ENCODE measurements at regions not wholly inside any gene's neighbourhood (a gene's known extent, or its start where the extent isn't known, plus 50 kb on each side); places are given as distances from the start of the nearest gene placed in this dataset.

DNA sequence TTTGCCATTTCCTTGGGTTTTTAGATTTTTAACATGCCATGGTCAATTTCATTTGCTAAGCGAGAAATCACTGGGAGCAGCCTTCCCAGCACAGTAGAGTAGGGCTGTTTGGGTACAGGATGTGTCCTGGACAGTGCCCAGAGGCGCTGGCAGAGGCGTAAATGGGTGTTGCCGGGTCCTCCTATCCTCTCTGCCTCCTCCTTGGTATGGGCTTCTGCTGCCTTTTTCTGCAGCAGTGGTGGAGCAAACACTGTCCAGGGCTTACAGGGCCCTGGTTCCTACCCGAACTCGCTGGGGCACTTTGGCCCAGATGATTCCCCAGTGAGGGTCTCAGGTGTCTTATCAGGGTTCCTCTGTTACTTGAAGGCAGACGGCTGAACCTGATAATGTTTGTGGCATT is 298.3 kb downstream of the RPS24 start:
- TF ChIP-seq, protein P1, sequence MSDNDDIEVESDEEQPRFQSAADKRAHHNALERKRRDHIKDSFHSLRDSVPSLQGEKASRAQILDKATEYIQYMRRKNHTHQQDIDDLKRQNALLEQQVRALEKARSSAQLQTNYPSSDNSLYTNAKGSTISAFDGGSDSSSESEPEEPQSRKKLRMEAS (IDR thresholded peaks at IDR 0.05): no peak
- TF ChIP-seq FOXM1 (IDR thresholded peaks at IDR 0.05; ENCODE audit: borderline replicate concordance, low read depth) (no peak), EGR1 (IDR thresholded peaks at IDR 0.05) (no peak), YY1 (IDR thresholded peaks at IDR 0.05; ENCODE audit: low read depth) (no peak)

DNA sequence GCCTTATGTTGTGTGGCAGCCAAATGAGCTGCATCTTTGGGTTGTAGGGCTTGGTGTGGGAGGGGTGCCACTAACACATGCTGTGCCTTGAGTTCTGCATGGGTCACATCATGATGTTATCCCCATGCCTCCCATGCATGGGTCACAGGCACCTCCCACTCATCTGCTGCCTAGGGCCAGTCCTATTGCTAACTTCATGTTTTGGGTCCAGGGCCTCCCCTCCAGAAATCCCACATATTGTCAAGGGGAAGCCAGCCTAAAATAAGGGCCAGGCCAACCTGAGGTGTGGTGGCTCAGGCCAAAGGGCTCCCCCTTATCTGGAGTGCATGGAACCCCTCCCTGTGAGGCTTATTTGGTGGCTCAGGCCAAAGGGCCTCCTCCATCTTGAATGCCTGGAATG is 299.0 kb downstream of the RPS24 start:
- TF ChIP-seq EGR1 (IDR thresholded peaks at IDR 0.05) (no peak), TAF1 (IDR thresholded peaks at IDR 0.05; ENCODE audit: low read depth) (no peak), TEAD4 (IDR thresholded peaks at IDR 0.05) (no peak), TCF12 (IDR thresholded peaks at IDR 0.05; ENCODE audit: low read depth) (no peak), NFIC (IDR thresholded peaks at IDR 0.05) (no peak), YY1 (IDR thresholded peaks at IDR 0.05; ENCODE audit: low read depth) (no peak), RAD21 (IDR thresholded peaks at IDR 0.05; ENCODE audit: low read depth) (no peak), FOXM1 (IDR thresholded peaks at IDR 0.05; ENCODE audit: borderline replicate concordance, low read depth) (no peak), ZBTB7A (IDR thresholded peaks at IDR 0.05; ENCODE audit: low read depth) (no peak), CREB1 (IDR thresholded peaks at IDR 0.05; ENCODE audit: low read depth) (no peak), CEBPB (IDR thresholded peaks at IDR 0.05) (no peak), EP300 (IDR thresholded peaks at IDR 0.05; ENCODE audit: borderline replicate concordance) (no peak)
- TF ChIP-seq, protein P2, sequence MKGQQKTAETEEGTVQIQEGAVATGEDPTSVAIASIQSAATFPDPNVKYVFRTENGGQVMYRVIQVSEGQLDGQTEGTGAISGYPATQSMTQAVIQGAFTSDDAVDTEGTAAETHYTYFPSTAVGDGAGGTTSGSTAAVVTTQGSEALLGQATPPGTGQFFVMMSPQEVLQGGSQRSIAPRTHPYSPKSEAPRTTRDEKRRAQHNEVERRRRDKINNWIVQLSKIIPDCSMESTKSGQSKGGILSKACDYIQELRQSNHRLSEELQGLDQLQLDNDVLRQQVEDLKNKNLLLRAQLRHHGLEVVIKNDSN (IDR thresholded peaks at IDR 0.05): no peak
- TF ChIP-seq, protein P3, sequence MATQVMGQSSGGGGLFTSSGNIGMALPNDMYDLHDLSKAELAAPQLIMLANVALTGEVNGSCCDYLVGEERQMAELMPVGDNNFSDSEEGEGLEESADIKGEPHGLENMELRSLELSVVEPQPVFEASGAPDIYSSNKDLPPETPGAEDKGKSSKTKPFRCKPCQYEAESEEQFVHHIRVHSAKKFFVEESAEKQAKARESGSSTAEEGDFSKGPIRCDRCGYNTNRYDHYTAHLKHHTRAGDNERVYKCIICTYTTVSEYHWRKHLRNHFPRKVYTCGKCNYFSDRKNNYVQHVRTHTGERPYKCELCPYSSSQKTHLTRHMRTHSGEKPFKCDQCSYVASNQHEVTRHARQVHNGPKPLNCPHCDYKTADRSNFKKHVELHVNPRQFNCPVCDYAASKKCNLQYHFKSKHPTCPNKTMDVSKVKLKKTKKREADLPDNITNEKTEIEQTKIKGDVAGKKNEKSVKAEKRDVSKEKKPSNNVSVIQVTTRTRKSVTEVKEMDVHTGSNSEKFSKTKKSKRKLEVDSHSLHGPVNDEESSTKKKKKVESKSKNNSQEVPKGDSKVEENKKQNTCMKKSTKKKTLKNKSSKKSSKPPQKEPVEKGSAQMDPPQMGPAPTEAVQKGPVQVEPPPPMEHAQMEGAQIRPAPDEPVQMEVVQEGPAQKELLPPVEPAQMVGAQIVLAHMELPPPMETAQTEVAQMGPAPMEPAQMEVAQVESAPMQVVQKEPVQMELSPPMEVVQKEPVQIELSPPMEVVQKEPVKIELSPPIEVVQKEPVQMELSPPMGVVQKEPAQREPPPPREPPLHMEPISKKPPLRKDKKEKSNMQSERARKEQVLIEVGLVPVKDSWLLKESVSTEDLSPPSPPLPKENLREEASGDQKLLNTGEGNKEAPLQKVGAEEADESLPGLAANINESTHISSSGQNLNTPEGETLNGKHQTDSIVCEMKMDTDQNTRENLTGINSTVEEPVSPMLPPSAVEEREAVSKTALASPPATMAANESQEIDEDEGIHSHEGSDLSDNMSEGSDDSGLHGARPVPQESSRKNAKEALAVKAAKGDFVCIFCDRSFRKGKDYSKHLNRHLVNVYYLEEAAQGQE (IDR thresholded peaks at IDR 0.05; ENCODE audit: low read depth): no peak
- TF ChIP-seq, protein P1 (IDR thresholded peaks at IDR 0.05): no peak

DNA sequence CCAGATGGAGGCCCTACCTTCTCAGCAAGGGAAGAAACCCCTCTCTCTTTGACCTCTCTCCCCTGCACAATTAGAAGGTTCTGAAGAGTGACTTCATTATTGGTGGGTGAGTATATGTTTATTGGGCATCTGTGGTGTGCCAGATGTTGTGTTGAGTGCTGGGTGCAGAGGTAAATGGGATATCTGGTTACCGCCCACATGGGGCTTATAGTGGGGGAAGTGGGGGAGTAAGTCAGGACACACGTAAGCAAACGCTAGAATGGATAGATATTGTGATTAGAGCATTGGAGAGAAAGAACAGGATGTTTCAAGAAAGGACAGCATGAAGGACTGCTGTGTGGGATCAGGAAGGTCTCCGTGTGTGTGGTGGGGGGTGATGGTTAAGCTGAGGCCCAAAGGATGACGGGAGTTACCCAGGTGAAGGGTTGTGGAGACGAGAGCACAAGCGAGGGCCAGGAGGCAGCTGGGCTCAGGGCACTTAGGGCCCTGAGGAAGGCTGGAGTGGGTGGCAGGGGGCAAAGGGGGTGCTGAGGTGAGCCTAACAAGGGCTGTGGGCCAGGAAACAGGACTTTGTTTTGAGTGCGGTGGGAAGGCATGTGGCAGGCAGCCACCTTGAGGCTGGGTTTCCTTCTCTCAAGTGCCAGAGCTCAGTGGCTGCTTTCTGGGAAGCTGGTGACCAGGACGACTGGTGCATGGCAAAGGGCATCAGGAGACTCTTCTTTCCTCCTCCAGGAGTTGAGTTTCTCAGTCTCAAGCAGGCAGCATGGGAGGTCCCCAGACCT is 299.9 kb downstream of the RPS24 start:
- TF ChIP-seq EGR1 (IDR thresholded peaks at IDR 0.05) (no peak), TEAD4 (IDR thresholded peaks at IDR 0.05) (no peak), RAD21 (IDR thresholded peaks at IDR 0.05; ENCODE audit: low read depth) (no peak), ZBTB7A (IDR thresholded peaks at IDR 0.05; ENCODE audit: low read depth) (no peak), TCF12 (IDR thresholded peaks at IDR 0.05; ENCODE audit: low read depth) (no peak), CREB1 (IDR thresholded peaks at IDR 0.05; ENCODE audit: low read depth) (no peak), CEBPB (IDR thresholded peaks at IDR 0.05) (no peak), EP300 (IDR thresholded peaks at IDR 0.05; ENCODE audit: borderline replicate concordance) (no peak), NFIC (IDR thresholded peaks at IDR 0.05) (no peak), TAF1 (IDR thresholded peaks at IDR 0.05; ENCODE audit: low read depth) (no peak)

DNA sequence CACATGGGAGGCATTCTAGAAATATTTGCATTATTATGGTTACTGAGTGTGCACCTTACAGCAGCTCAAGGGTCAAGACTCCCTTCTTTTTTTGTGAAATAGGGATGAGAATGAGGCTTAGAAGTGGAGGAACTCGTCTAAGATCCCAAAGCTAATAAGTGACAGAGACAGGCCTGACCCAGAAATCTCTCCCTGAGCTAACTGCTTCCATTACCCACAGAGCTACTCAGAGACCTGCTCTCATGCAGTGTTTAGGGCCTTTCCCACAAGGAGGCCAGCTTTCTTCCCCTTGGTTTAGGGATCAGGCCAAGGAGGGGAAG is 301.7 kb downstream of the RPS24 start:
- TF ChIP-seq, protein P2 (IDR thresholded peaks at IDR 0.05): no peak
- no peak for TF ChIP-seq EP300 (IDR thresholded peaks at IDR 0.05; ENCODE audit: borderline replicate concordance)
- no peak for TF ChIP-seq ZBTB7A (IDR thresholded peaks at IDR 0.05; ENCODE audit: low read depth)
- no peak for TF ChIP-seq CREB1 (IDR thresholded peaks at IDR 0.05; ENCODE audit: low read depth)
- TF ChIP-seq EGR1 (IDR thresholded peaks at IDR 0.05): no peak
- TF ChIP-seq, protein P3 (IDR thresholded peaks at IDR 0.05; ENCODE audit: low read depth): no peak
- no peak for TF ChIP-seq YY1 (IDR thresholded peaks at IDR 0.05; ENCODE audit: low read depth)
- TF ChIP-seq NFIC (IDR thresholded peaks at IDR 0.05): no peak
- TF ChIP-seq TAF1 (IDR thresholded peaks at IDR 0.05; ENCODE audit: low read depth): no peak
- TF ChIP-seq TEAD4 (IDR thresholded peaks at IDR 0.05): no peak
- no peak for TF ChIP-seq CEBPB (IDR thresholded peaks at IDR 0.05)
- no peak for TF ChIP-seq TCF12 (IDR thresholded peaks at IDR 0.05; ENCODE audit: low read depth)

DNA sequence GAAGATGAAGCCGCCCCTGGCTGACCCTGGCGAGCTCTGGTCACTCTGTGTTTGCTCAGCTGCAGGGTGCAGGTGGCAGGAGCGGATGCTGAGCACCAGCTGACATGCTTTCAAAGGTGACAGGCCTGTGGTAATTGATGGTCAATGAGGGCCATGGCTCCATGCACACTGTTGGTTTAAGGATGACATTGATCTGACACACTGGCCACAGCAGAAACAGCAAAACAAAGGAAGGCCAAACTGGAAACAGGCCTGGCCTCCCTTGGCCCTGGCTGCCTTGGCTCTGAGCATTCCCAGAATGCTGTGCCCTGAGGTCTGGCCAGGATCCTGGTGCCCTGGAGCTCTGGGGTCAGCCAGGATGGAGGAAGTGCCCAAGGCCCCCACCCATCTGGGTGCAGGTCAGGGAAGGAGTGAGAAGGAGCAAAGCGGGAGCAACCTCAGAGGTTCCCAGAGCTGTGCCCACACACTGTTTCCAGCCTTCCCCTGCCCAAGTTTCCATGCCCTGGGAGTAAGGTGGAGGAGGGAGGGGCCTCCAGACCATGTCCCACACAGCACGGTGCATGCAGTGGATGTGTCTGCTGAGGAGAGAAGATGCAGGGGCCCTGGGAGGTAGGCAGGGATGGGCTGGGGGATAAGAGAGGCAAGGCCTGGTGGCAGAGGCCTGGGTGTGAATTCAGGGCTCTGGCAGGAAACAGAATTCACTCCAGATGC is 302.2 kb downstream of the RPS24 start:
- TF ChIP-seq CREB1 (IDR thresholded peaks at IDR 0.05; ENCODE audit: low read depth) (no peak), TCF12 (IDR thresholded peaks at IDR 0.05; ENCODE audit: low read depth) (no peak), TAF1 (IDR thresholded peaks at IDR 0.05; ENCODE audit: low read depth) (no peak), TEAD4 (IDR thresholded peaks at IDR 0.05) (no peak), CEBPB (IDR thresholded peaks at IDR 0.05) (no peak), EGR1 (IDR thresholded peaks at IDR 0.05) (no peak), YY1 (IDR thresholded peaks at IDR 0.05; ENCODE audit: low read depth) (no peak), ZBTB7A (IDR thresholded peaks at IDR 0.05; ENCODE audit: low read depth) (no peak), FOXM1 (IDR thresholded peaks at IDR 0.05; ENCODE audit: borderline replicate concordance, low read depth) (no peak), NFIC (IDR thresholded peaks at IDR 0.05) (no peak), RAD21 (IDR thresholded peaks at IDR 0.05; ENCODE audit: low read depth) (no peak), EP300 (IDR thresholded peaks at IDR 0.05; ENCODE audit: borderline replicate concordance) (no peak)
- TF ChIP-seq, protein P3 (IDR thresholded peaks at IDR 0.05; ENCODE audit: low read depth): no peak
- TF ChIP-seq, protein P1 (IDR thresholded peaks at IDR 0.05): no peak
- TF ChIP-seq, protein P2 (IDR thresholded peaks at IDR 0.05): no peak

Data from Ishikawa (cell line).